Activated CD8-positive, alpha-beta memory T cell treated with anti-CD3 and anti-CD28 coated beads for 24 hours (primary cell): ENCODE measurements at regions not wholly inside any gene's neighbourhood (a gene's known extent, or its start where the extent isn't known, plus 50 kb on each side); places are given as distances from the start of the nearest gene placed in this dataset.

Experiments used
- DNase-seq: peaks from one replicate; pipeline ENCODE4 v3.0.0-alpha.2; 2020

DNA sequence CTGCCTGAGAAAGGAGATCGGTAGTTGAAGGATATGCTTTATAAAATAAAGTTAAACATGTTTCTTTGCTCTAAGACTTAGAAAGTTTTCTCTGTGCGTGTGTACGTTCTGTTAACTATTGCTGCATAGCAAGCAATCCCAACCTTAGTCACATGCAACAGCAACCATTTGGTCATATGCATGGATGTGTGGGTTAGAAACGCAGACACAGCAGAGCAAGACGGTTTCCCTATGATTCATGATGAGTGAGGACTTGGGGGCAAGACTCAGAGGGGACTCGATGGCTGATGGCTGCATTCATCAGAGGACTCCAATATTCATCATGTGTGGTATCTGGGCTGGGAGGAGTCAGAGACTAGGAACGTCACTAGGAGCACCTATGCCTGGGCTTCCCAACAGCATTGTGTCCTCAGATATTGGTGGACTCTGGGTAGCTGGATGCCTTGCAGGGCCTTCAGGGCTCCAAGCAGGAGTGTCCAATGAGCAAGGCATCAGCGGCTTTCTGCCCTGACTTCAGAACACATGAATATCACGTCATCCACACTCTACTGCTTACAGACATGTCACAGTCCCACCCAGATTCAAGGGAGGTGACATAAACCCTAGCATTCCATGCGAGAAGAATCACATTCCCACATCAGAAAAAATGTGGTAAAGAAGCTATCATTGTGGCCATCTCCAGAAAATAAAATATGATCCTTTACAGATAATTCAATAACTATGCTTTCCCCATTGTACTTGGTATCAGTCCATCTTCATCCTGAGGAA, 731.2 kb downstream of the TNS3 start:
- DNase-seq: no peak

DNA sequence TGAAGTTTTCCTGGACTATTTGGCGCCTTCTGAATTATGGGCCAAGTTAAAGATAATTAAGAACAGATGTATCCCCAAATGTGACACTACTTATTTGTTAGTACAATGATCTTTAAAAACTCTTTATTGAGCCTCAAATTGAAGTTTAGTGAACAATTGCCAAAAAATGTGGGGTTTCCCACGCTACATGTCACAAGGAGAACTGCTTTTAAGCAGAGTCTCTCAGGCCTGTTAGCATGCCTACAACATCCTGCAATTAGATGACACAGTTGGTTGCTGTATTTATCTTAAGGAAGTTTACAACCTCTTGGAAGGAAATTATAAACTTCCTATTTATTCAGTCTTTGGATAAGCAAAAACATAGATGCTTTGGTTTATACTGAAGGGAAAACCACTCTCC, 733.0 kb downstream of the TNS3 start:
- no peak for DNase-seq

DNA sequence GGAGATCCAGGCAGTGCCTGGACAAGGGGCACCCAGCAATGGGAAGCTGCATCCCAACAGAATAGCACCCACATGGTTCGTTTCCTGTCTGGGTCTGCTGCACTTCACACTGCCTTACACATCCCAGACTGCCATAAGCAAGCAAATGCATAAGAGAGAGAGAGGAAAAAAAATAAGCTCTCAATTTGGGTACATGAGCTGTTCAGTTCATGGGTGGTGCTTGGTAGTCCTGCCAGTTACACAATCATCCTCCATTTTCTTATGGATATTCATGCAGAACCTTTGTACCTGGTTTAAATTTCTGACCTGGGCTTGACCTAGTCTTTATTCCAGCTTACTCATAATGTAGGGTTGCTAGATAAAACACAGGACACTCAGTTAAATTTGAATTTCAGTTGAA, 733.6 kb downstream of the TNS3 start:
- no peak for DNase-seq

DNA sequence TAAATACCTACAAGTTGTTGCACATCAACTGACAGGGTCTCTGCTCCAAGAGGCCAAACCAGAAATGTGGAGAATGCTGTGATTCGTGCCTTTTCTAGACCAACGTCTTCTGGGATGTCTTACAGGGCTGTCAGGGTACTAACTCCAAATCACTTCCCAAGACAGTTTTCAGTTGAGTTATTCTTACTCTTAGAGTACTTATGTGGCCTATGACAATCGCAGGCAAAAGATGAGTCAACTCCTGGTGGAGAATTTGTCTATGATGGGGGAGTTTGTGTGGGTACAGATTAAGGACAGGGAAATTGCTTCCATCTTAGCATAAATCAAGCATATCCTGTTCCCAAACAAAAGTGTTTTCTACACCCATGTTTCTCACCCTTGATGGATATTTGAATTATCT, 734.8 kb downstream of the TNS3 start:
- DNase-seq: no peak

DNA sequence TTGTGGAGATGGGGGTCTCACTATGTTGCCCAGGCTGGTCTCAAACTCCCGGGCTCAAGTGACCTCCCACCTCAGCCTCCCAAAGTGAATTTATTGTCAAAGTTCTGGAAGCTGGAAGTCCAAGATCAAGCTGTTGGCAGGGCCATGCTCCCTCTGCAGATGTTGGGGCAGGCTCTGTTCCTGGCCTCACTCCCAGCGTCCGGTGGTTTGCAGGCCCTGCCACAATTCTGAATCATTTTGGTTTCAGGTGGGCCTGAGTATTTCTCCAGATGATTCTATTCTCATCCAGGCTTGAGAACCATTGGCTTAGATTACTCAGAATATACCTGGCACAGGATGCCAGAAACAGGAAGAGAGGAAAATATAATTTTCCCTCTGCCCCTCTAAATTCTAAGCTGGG, 737.4 kb downstream of the TNS3 start:
- no peak for DNase-seq

DNA sequence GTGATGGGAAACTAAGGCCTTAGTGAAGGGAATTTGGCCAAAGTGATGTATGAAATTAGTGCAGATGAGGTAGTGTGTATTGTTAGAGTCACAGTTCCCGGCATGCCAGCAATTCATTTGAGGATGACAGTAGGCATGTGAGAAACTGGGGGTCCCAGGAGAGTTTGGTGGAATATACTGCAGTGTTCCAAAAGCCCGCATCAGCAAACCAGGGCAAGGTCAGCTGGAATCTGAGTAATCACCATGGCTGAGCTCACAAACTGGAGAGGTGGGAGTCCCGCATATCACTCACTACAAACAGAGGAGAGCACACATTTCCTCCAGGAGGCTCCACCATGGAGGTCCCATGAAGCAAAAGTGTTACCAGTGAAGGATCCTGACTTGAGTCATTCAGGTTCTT, 740.7 kb downstream of the TNS3 start:
- no peak for DNase-seq

DNA sequence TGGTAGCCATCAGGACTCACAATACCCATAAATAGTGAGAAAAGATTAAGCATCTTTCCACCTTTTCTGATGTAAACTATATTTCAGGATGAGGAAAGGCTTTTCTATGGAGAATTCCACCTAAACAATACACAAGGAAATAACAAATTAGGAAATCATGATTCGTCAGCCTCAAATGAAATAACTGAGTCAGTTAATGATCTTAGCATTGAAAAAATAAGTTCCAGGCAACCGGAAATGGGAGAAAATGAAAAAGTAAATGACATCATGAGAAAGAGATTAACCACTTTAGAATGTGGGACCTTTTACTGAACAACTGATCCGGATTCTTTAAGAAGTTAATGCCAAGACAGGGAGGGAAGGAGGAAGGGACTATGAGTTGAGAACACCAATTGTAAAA, 742.3 kb downstream of the TNS3 start:
- DNase-seq: no peak

DNA sequence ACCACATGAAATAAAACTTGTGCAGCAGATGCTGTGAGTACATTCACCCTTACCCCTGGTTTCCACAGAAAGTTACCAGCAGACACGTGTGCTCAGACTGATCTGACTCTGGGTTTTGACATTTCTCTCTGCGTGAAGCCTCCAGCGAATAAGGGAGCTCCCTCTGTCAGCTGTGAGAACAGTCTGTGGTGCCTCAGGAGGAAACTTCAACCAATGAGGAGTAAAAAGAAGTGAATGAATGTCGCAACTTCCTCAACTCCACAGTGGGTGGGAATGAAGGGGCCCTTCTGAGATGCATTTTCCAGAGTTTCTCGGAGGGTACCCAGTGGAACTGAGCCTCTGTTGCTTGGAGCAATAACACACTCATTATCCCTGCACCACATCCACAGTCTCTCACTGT, 743.4 kb downstream of the TNS3 start:
- DNase-seq: no peak

DNA sequence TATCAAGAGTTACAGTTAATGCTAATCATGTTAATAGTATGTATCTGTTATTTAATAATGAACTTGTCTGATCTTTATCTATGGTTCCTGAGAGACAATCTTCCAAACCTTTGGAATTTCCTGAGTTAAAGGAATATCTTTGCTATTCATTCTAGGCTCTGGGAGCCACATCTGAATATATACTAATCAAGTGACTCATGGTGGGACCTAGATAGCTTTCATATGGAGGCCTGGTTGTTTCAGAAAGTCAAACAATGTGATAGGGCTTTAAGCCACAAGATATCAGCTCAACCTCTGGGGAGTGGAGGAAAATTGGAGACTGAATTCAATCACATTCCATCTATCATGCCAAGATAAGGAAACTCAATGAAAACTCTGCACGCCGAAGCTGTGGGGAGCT, 746.4 kb downstream of the TNS3 start:
- DNase-seq: no peak

DNA sequence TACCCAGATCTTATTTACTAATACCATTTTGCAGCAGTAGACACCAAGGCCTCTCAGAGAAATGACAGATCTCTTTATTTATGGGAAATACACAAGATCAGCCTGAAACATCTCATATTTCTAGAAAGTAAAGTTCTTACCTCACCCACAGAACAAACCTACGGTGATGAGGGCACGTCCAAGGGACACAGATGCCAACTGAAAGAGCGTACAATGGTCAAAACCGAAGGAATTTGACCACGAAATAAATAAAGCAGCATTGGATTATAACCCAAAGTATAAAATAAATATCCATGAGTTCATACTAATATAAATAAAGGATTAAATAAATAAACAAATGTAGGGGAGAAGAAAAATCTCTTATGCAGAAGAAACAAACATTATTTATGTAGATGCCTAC, 747.0 kb downstream of the TNS3 start:
- no peak for DNase-seq

DNA sequence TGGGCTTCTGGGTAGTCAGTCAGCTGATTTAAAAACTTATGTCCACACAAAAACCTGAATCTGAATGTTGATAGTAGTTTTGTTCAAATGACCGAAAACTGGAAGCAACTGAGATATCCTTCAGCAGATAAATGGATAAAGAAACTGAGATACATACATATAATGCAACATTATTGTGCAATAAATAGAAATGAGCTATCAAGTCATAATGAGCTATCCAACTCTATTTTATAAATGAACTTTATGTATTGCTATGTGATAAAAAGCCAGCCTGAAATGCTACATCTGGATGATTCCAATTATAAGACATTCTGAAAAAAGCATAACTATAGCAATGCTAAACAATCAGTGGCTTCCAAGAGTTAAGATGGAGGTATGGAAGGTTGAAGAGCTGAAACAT, 748.7 kb downstream of the TNS3 start:
- no peak for DNase-seq

DNA sequence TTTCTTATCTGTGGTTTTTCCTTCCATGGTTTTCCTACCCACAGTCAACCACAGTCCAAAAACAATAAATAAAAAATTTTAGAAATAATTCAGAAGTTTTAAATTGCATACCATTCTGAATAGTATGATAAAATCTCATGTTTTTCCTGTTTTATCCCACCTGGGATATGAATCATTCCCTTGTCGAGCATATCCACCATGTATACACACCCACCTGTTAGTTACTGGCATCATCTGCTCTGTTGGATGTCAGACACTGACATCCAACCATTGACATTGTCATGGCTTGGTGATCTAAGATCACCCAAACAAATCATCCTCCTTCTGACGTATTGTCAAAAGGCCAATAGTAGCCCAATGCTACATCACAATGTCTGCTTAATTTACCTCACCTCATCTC, 749.8 kb downstream of the TNS3 start:
- no peak for DNase-seq

DNA sequence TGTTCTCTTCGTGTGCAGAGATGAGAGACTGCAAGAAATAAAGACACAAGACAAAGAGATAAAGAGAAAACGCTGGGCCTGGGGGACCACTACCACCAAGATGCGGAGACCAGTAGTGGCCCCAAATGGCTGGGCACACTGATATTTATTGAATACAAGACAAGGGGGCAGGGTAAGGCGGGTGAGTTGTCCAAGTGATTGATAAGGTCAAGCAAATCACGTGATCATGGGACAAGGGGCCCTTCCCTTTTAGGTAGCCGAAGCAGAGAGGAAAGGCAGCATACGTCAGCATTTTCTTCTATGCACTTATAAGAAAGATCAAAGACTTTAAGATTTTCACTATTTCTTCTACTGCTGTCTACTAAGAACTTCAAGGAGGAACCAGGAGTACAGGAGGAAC, 762.1 kb downstream of the TNS3 start:
- no peak for DNase-seq

DNA sequence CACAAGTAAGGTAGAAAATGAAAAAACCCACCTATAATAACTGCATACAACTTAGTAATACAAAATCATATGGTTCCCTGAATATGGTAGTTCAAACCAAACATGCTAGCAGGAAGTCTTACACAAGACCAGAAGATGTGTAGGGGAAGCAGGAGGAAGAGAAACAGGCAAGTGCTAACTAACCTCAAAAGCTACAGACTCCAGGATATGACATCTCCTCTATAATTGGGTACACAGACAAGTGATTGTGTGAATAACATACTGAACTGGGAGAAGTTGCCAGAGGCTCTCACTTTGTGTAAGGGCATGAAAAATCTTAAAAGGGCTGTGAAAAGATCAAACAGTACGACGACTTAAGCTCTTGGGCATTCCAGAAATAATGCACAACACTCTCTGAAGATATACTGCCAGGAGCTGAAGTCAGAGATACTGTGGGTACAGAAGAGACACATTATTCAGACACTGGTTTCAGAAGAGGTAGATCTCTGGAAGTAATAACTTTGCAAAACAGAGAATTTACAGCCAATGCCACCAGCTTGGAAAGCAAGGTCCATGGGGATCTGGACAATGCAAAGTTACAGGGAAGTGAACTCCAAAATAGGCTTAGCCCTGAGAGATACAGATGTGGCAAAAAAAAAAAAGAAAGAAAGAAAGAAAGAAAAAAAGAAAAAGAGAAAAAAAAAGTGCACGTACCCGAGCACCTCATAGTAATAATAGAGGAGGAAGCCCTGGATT, 767.2 kb downstream of the TNS3 start:
- no peak for DNase-seq

DNA sequence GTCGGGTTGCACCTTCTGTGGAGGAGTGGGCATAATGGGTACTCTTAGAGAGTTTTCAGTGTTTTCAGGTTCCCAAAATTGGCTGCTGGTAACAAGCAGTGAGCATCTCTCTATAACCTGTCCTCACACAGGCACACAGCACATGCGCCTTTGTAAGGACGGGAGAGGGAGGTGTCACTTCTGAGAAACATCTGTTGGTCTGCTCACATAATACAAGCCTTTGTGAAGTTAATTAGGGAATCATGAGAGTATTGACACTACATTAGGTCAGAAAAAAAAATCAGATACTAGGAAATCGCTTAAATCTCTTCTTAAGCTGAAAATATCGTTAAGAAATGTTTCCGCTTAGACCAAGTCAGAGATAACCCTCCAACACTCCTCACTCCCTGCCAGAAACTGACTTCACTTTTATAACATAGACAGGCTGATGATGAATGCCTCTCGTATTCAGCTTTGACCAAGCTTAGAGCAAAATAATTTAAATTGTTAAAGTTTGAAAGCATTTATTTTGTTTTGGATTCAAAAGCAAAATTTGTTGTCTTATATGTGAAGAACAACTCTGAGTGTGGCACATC, 769.7 kb downstream of the TNS3 start:
- DNase-seq: no peak

DNA sequence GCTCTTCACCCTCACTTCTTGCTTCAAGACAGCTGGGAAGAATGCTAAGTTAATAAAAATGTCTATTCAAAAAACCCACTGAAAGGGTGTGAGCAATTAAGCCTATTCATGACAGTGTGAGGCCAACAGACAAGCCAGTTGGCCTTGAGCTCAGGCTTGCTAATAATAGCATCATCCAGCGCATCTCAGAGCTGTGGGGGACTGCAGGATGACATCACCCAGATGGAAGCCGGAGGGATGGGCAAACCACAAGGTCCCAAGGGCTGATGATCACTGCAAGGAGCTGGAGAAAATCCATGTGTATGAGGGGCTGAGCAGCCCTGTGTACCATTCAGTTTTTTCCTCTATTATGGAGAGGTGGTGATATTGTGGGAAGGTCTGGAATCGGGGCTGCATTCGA, 770.4 kb downstream of the TNS3 start:
- no peak for DNase-seq

DNA sequence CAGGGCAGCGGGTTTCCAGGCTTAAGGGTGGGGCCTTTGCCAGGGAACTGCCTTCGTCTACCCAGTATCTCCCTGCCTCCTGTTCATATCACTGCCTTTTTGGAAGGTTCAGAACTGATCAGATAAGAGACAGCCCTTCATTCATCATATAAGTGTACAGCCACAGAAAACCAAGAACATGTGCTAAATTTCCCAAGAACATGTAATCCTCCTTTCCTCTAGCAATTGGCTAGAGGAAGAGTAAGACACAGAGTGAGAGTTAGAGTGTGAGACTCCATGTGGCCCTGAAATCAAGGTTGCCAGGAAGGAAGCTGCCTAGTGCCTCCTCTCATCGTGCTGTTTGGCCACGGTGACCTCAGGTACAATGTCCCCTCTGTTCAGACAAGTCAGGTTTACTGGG, 770.9 kb downstream of the TNS3 start:
- no peak for DNase-seq

DNA sequence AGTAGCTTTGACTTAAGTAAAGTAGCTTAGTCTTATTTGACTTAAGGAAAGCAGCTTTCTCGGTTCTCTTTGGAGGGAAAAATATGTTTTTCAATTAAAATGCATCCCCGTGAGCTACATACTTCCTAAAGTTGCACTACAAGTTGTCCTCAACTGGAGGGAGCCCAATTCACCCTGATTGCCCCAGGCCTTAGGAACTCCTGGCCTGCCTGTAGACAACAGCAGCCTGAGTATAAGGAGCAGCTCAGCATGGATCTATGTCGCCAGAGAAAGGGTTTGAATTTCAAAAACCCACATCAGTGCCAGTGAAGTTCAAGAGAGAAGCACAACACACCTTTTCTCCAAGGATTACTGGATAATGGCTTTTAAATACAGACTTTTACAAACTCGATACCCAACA, 772.0 kb downstream of the TNS3 start:
- DNase-seq: no peak

DNA sequence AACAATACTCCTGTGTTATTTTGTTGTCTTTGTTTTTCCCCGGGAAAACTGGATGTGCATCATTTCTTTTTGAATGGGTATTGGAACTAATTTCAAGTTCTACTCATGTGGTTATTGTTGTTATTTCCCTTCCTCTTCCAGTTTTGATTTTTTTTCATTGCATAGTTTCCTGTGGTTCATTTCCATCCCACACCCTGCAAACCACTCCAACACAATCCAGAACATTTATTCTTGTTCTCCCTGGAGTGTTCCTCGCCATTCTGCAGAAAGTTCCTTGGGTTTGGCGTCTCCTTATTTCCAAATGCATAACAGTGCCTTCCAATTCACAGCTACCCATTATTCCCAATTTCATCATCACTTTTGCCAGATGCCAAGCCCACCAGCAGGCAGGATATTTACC, 775.1 kb downstream of the TNS3 start:
- no peak for DNase-seq

DNA sequence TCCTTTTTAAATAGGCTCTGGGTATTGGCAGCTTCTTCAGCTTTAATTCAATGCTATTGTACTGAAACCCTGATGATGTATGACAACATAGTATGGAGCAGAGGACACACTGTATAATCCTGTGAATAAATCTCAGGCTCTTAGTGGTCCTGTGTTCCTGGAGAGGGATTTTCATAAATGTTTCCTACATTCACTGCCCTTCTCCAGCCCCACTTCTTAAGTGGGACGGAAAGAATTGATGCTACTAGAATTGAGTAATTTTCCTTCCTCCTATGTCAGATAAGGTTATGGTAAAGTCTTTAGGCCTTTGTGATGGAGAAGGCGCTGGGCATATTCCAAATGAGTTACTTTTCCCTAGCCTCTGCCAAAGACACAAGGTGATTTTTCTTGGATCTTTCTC, 779.4 kb downstream of the TNS3 start:
- DNase-seq: no peak

DNA sequence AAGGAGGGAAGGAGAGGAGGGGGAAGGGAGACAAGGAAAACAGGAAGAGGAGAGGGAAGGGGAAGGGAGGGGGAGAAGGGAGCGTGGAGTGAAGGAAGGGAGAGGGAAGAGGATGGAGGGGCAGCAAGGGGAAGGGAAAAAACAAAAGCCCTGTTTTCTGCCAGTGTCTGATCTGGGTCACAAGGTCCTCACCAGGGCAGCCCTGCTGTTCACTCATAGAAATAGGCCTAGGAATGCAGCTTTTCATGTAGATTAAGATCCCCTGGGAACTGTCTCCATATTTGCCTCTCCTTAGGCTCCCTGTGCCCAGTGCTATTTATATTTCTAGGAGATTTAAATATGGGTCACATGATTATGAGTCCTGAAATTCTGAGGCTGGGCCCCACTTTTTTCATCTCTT, 790.7 kb downstream of the TNS3 start:
- DNase-seq: no peak

DNA sequence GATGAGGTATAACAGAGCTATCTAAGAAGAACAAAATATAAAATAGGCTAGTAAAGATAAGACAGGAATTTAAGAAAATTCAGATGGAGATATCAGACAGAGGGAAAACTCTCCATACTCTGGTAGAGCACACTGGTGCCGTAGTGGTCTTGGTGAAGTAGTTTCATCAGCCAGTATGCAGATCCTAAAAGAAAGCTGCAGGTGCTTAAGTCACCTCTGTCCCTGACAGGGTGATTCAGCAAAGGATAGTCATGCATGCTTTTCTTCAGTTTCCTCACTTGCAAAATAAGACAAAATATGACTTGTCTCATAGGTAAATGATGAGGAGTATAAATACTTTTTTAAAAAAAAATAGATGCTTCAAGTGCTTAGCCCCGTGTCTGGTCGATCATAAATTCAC, 794.9 kb downstream of the TNS3 start:
- no peak for DNase-seq

DNA sequence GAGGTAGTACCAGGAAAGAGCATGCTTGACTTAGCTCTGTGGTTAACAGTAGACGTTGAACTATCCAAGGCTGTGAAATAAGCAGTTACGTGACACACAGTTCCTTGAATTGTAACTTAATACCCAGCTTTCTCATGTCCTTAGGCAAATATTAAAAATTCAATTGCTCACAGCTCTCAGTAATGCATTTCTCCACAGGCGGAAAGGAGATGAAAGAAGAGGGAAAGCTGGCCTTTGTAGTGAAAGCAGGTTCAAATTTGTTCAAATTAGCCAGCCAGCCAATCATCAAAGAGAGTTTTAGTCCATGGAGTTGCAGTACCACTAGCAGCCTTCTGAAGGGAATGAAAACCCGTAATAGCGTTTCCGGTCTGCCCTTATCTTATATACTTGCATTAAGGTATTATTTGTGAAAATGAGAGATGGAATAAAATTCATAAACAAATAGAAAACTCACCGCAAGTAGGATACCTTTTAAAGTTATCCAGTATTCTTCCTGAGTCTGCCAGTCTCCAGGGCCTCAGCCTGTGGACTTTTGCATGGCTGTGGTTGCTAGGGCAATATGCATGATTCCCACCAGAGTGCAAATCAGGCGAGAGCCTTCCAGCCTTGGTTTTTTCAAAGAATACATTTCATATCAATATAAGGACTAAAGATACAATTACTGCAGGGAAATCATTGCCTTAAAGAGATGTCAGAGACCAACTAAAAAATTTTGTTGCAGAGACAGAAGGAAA, 795.5 kb downstream of the TNS3 start:
- DNase-seq: no peak

DNA sequence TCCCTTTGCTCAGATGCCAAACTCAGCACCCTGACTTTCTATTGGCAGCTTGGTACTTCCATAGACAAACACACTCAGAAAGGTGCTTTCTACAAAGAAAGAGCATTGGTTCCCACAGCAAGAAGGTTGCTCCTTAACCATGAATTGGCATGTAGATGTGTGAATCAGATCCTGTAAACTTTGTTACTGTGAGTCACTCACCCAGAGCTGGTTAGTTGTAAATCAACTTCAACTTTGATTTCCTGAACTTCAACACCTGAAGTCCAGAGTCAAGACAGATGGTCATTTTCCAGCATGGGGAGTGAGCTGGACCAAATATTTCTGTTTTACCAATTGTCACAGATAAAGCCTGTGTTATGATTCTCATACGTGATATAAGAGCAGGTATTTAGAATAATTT, 797.2 kb downstream of the TNS3 start:
- no peak for DNase-seq
